ENCODE measurements at regions not wholly inside any gene's neighbourhood (a gene's known extent, or its start where the extent isn't known, plus 50 kb on each side); places are given as distances from the start of the nearest gene placed in this dataset.
A peak's percentile ranks its signal among the peaks of the same experiment; 100 is the strongest.

DNA sequence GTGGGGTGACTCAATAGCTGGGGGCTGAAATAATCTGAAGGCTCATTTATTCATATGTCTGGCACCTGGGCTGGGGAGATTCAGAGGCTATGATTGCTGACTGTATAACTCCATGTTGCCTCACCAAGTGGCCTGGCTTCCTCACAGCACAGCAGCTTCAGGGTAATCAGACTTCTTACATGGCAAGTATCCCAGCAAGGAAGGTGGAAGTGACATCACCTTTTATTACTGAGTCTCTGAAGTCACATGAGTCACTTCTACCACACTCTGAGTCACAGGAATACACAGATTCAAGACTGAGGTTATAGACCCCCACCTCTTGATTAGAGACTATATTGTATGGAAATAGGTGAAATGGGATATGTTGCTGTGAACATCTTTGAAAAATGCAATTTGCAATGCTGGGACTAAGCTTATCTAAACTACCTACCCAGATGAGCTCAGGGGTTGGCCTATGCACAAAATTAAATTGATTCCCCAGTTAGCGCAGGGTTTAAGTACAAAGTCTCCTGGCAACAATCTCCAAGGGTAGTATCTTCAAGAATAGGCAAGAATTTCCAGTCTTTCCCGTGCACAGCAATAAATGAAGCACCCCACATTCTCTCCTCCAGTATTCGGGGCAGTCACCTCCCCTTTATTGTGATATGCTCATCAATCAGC is 553.1 kb downstream of the LRRC70 start:
- CTCF ChIA-PET, result no interaction called here
- H3K27ac ChIP-seq, result no peak overlapping the region
- POLR2A ChIA-PET (ENCODE audit: low non-redundant PET), result no interaction called here
- DNase-seq (ENCODE audit: low spot score), result peak; percentile 29
- TF ChIP-seq CTCF (conservative IDR thresholded peaks at IDR 0.05; ENCODE audit: low read depth), result no peak

- CTCF ChIA-PET, result interaction anchor here (1.0 kb wide), 1 partner anchor 41 kb away, joined by 3 read pairs; no protein-coding TSS in a partner anchor
- no peak for TF ChIP-seq CTCF (conservative IDR thresholded peaks at IDR 0.05; ENCODE audit: low read depth)
- POLR2A ChIA-PET (ENCODE audit: low non-redundant PET), result no interaction called here
- H3K27ac ChIP-seq, result no peak overlapping the region
- DNase-seq (ENCODE audit: low spot score), result no peak
Observed at GRCh38 chr5:63128761-63129160, 550.1 kb downstream of the LRRC70 start.

DNA sequence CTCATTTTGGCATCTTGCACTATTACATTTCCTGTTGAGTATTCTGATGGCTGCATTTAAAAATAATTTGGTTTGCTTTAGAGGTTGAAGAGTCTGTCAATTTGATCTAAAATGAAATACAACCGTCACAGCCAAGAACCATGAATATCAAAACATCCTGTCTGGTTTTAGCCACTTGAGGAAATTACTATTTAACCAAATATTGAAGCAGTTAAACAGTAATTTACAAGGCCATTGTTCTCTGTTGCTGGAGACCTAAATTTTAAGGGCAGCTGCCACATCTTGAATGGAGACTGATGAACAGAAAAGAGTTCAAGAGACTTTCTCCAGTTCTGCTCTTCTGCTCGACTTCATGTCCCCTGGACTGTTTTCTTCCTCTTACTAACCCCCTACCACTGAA is 549.4 kb downstream of the LRRC70 start:
- TF ChIP-seq CTCF (conservative IDR thresholded peaks at IDR 0.05; ENCODE audit: low read depth), result no peak
- no peak overlapping the region for H3K27ac ChIP-seq
- CTCF ChIA-PET, result interaction anchor here (0.6 kb wide), 1 partner anchor 804 kb away, joined by 3 read pairs; no protein-coding TSS in a partner anchor
- DNase-seq (ENCODE audit: low spot score), result no peak
- POLR2A ChIA-PET (ENCODE audit: low non-redundant PET), result no interaction called here

GRCh38 chr5:63127054-63127453 is 548.4 kb downstream of the LRRC70 start:
- H3K27ac ChIP-seq, result no peak overlapping the region
- peak; percentile 44 for DNase-seq (ENCODE audit: low spot score)
- ChIA-PET POLR2A (ENCODE audit: low non-redundant PET) (no interaction called here), CTCF (interaction anchor here (0.5 to 1.6 kb wide), 2 partner anchors 21 to 729 kb away, joined by 3 to 4 read pairs; no protein-coding TSS in a partner anchor)
- TF ChIP-seq CTCF (conservative IDR thresholded peaks at IDR 0.05; ENCODE audit: low read depth), result no peak

- peak; percentile 65 for DNase-seq (ENCODE audit: low spot score)
- ChIA-PET POLR2A (ENCODE audit: low non-redundant PET) (no interaction called here), CTCF (interaction anchor here (0.6 to 1.6 kb wide), 8 partner anchors 11 to 600 kb away, joined by 3 to 4 read pairs (median 3); no protein-coding TSS in a partner anchor)
- no peak overlapping the region for H3K27ac ChIP-seq
- TF ChIP-seq CTCF (conservative IDR thresholded peaks at IDR 0.05; ENCODE audit: low read depth), result peak; percentile 67
Observed at GRCh38 chr5:63125862-63126261, 547.2 kb downstream of the LRRC70 start.

DNA sequence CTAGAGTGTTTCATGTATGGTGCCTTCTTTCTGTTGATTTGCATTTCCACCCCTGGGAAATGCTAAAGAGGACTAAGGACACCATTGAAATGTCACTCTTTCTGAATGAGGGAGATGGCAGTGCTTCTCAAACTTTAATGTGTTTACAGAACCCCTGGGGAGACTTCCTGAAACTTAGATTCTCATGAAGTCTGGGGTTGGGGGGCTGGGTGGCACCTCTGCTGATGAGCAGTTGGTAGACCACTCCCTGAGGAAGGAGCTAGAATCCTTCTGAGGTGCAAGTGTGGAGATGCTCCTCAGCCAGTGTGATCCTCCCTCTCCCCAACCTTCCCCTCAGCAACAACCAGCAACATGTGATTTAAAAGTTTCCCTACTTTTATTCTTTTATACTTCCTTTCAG is 546.8 kb downstream of the LRRC70 start:
- no peak for DNase-seq (ENCODE audit: low spot score)
- POLR2A ChIA-PET (ENCODE audit: low non-redundant PET), result no interaction called here
- CTCF ChIA-PET, result interaction anchor here (0.6 to 1.6 kb wide), 8 partner anchors 10 to 600 kb away, joined by 3 to 4 read pairs (median 3); no protein-coding TSS in a partner anchor
- H3K27ac ChIP-seq, result no peak overlapping the region
- TF ChIP-seq CTCF (conservative IDR thresholded peaks at IDR 0.05; ENCODE audit: low read depth), result no peak

All from RWPE1 (cell line).